Spleen (tissue), 11 donors: ENCODE measurements at regions not wholly inside any gene's neighbourhood (a gene's known extent, or its start where the extent isn't known, plus 50 kb on each side); places are given as distances from the start of the nearest gene placed in this dataset.

Experiments used
- DNase-seq: peaks from one replicate; pipeline ENCODE4 v3.0.0-alpha.2; 2020
- H3K27ac ChIP-seq, 8 donors: fragments of 200-600 bp; sonication (generic) in 7 of 8; 1 replicate in 4 of 8; 2 replicates in 4 of 8; pipeline versions ENCODE4 v1.5.0 to v1.8.0; 2016 to 2021; ENCODE audit warnings: inconsistent platforms in 4 of 8, mild to moderate bottlenecking in 4 of 8, moderate library complexity in 1 of 8
- H3K27me3 ChIP-seq, 7 donors: fragments of 200-600 bp; sonication (generic) in 6 of 7; replicated peaks in 1 of 7; 1 replicate in 4 of 7; 2 replicates in 3 of 7; pipeline versions ENCODE4 v1.5.0 to v1.8.0; 2016 to 2021; ENCODE audit warnings: inconsistent platforms in 3 of 7, mild to moderate bottlenecking in 1 of 7
- H3K36me3 ChIP-seq, 6 donors: fragments of 200-600 bp; sonication (generic) in 5 of 6; 1 replicate in 4 of 6; 2 replicates in 2 of 6; pipeline versions ENCODE4 v1.5.0 to v1.8.0; 2016 to 2021; ENCODE audit warnings: inconsistent platforms in 2 of 6
- H3K4me1 ChIP-seq, 6 donors: fragments of 200-600 bp; sonication (generic) in 5 of 6; 1 replicate in 3 of 6; 2 replicates in 3 of 6; pipeline versions ENCODE4 v1.5.0 to v1.8.0; 2016 to 2021; ENCODE audit warnings: inconsistent platforms in 3 of 6
- H3K4me3 ChIP-seq, 8 donors: fragments of 200-600 bp; sonication (generic) in 7 of 8; 1 replicate in 4 of 8; 2 replicates in 4 of 8; pipeline versions ENCODE4 v1.5.0 to v1.8.0; 2016 to 2021; ENCODE audit warnings: inconsistent platforms in 4 of 8, mild to moderate bottlenecking in 4 of 8, moderate library complexity in 2 of 8
- H3K9me3 ChIP-seq, 8 donors: fragments of 200-600 bp; sonication (generic) in 7 of 8; 1 replicate in 4 of 8; 2 replicates in 4 of 8; pipeline versions ENCODE4 v1.5.0 to v1.8.0; 2016 to 2021; ENCODE audit warnings: inconsistent platforms in 4 of 8
- CTCF ChIP-seq, 11 experiments: fragments of 200-600 bp in 7 of 11; fragments of 450-650 bp in 4 of 11; sonication (generic) in 4 of 11; IDR thresholded peaks in 8 of 11; conservative IDR thresholded peaks in 3 of 11; 1 replicate in 7 of 11; 2 replicates in 4 of 11; pipeline versions ENCODE4 v1.4.0 to v1.8.0; 2016 to 2021; ENCODE audit warnings: antibody characterized with exemption in 11 of 11, inconsistent platforms in 4 of 11, mild to moderate bottlenecking in 1 of 11
- POLR2A ChIP-seq, 3 donors: fragments of 450-650 bp; IDR thresholded peaks; one replicate each; pipeline ENCODE4 v1.5.1; 2017; ENCODE audit warnings: antibody characterized with exemption in 3 of 3, mild to moderate bottlenecking in 1 of 3
- POLR2AphosphoS5 ChIP-seq, 3 donors: sonication (generic); formaldehyde crosslinking; IDR thresholded peaks; one replicate each; pipeline ENCODE4 v1.5.1; 2017; ENCODE audit warnings: antibody characterized with exemption in 3 of 3
- WGBS, 5 donors: extraction: QIAGEN DNeasy Blood & Tissue Kit in 3 of 5; methylation state at CpG; one replicate each; pipeline versions ENCODE4 v1.1.5 to v1.1.7; 2013 to 2018; 5-methylcytosine and 5-hydroxymethylcytosine counted together
- intact Hi-C: fragments of 100-400 bp; cut with DNase I; formaldehyde crosslinking; loops from one replicate; pipeline ENCODE4 v1.15.0; 2023; ENCODE audit warnings: low total_unique reads
- donor health status: healthy with polysubstance abuse.
- donor health status: DM: no; HTN: no; CAD: no; lungs with moderate emphysema.
- donor health status: DM: no; HTN: no; CAD: no.
- donor health status: Bipolar disorder and iron deficiency.
- donor health status: healthy.
- donor health status: DM: no; HTN: no; CAD: no.
- donor health status: DM: yes; HTN: yes; CAD: no.

- WGBS, 5 donors: 60 to 76% (median 62%) methylated on average over 5 of the region's 5 CpGs
- intact Hi-C loops: no loop called here
- Histone ChIP-seq H3K27ac (no peak overlapping the region), H3K27me3 (peaks cover 0 to 45% (median 0%) of the 10 kb centered on the region in 7 donors), H3K4me1 (peaks cover 0 to 68% (median 47%) of the 10 kb centered on the region in 6 donors), H3K36me3 (no peaks in the 10 kb centered on the region), H3K9me3 (no peaks in the 10 kb centered on the region), H3K4me3 (no peak overlapping the region)
- TF ChIP-seq POLR2AphosphoS5 (IDR thresholded peaks at IDR 0.05) (no peak), POLR2A (IDR thresholded peaks at IDR 0.05) (no peak), CTCF (IDR thresholded peaks at IDR 0.05 in 8 of 11, conservative IDR thresholded peaks at IDR 0.05 in 3 of 11) (no peak)
- DNase-seq: no peak
Measured at GRCh38 chr13:99053636-99054233, 75.9 kb upstream of the DOCK9 start.

GRCh38 chr13:99055281-99055680 is 77.4 kb upstream of the DOCK9 start:
- peaks cover 0 to 59% (median 45%) of the 10 kb centered on the region in 6 donors for H3K4me1 ChIP-seq
- no peak for TF ChIP-seq CTCF (IDR thresholded peaks at IDR 0.05 in 8 of 11, conservative IDR thresholded peaks at IDR 0.05 in 3 of 11)
- no peak overlapping the region for H3K4me3 ChIP-seq
- no peaks in the 10 kb centered on the region for H3K36me3 ChIP-seq
- H3K9me3 ChIP-seq: no peaks in the 10 kb centered on the region
- peaks cover 0 to 32% (median 0%) of the 10 kb centered on the region in 7 donors for H3K27me3 ChIP-seq
- intact Hi-C loops: no loop called here
- no peak for DNase-seq
- WGBS, 5 donors: 22 to 28% (median 23%) methylated on average over 10 of the region's 10 CpGs
- H3K27ac ChIP-seq: peak overlapping the region in 2 of 8 donors; percentile 0 to 14

- Histone ChIP-seq H3K27ac (no peak overlapping the region), H3K36me3 (no peaks in the 10 kb centered on the region), H3K9me3 (no peaks in the 10 kb centered on the region), H3K4me1 (peaks cover 0 to 57% (median 43%) of the 10 kb centered on the region in 6 donors), H3K4me3 (no peak overlapping the region), H3K27me3 (peaks cover 0 to 28% (median 0%) of the 10 kb centered on the region in 7 donors)
- intact Hi-C loops: no loop called here
- DNase-seq: no peak
- 90 to 96% (median 93%) methylated on average over 1 of the region's 1 CpG for WGBS, 5 donors
- no peak for TF ChIP-seq CTCF (IDR thresholded peaks at IDR 0.05 in 8 of 11, conservative IDR thresholded peaks at IDR 0.05 in 3 of 11)
- no peak for TF ChIP-seq POLR2AphosphoS5 (IDR thresholded peaks at IDR 0.05)
Measured at GRCh38 chr13:99055735-99056134, 77.9 kb upstream of the DOCK9 start.

GRCh38 chr13:99056381-99057014 is 78.6 kb upstream of the DOCK9 start:
- peaks cover 0 to 31% (median 0%) of the 10 kb centered on the region in 7 donors for H3K27me3 ChIP-seq
- intact Hi-C loops: no loop called here

More at GRCh38 chr13:99056381-99057014, 78.6 kb upstream of the DOCK9 start:
- Histone ChIP-seq H3K9me3 (no peaks in the 10 kb centered on the region), H3K4me3 (no peak overlapping the region), H3K4me1 (peaks cover 0 to 57% (median 35%) of the 10 kb centered on the region in 6 donors), H3K36me3 (no peaks in the 10 kb centered on the region), H3K27ac (no peak overlapping the region)
- no peak for DNase-seq
- TF ChIP-seq POLR2AphosphoS5 (IDR thresholded peaks at IDR 0.05): no peak
- TF ChIP-seq POLR2A (IDR thresholded peaks at IDR 0.05): no peak
- no peak for TF ChIP-seq CTCF (IDR thresholded peaks at IDR 0.05 in 8 of 11, conservative IDR thresholded peaks at IDR 0.05 in 3 of 11)
- 88 to 99% (median 95%) methylated on average over 7 of the region's 7 CpGs for WGBS, 5 donors
